Muscle layer of colon (tissue), 2 donors: ENCODE measurements at regions not wholly inside any gene's neighbourhood (a gene's known extent, or its start where the extent isn't known, plus 50 kb on each side); places are given as distances from the start of the nearest gene placed in this dataset.
"Not testable (repeated sequence)": the region's sequence is repeated elsewhere in the genome, so short reads cannot be mapped to it uniquely, and the experiment has no call there.

Experiments
- H3K27ac ChIP-seq: one replicate; pipeline ENCODE4 v1.7.0; 2013; ENCODE audit warnings: low read depth, mild to moderate bottlenecking, low read length, moderate library complexity
- H3K27me3 ChIP-seq, 2 donors: one replicate each; pipeline ENCODE4 v1.7.0; 2013; ENCODE audit warnings: low read length in 2 of 2, mild to moderate bottlenecking in 2 of 2; ENCODE audit not compliant: insufficient read depth in 2 of 2, control insufficient read depth in 1 of 2
- H3K36me3 ChIP-seq: one replicate; pipeline ENCODE4 v1.7.0; 2013; ENCODE audit warnings: mild to moderate bottlenecking, low read length; ENCODE audit not compliant: insufficient read depth
- H3K4me1 ChIP-seq: one replicate; pipeline ENCODE4 v1.7.0; 2013; ENCODE audit warnings: mild to moderate bottlenecking, low read length; ENCODE audit not compliant: insufficient read depth
- H3K4me3 ChIP-seq, 2 donors: one replicate each; pipeline ENCODE4 v1.7.0; 2013; ENCODE audit warnings: low read length in 2 of 2, low read depth in 1 of 2, mild to moderate bottlenecking in 1 of 2, moderate library complexity in 1 of 2
- H3K9ac ChIP-seq: one replicate; pipeline ENCODE4 v1.7.0; 2013; ENCODE audit warnings: low read length
- H3K9me3 ChIP-seq: one replicate; pipeline ENCODE4 v1.7.0; 2013; ENCODE audit warnings: mild to moderate bottlenecking, low read length
- donor health status: abdominal sarcoma.
- donor health status: Adenocarcinoma of cecum.

GRCh38 chr22:23446194-23446593 lies 133.9 kb downstream of the IGLL1 start:
- H3K9me3 ChIP-seq, H3K27ac ChIP-seq, H3K4me1 ChIP-seq, H3K27me3 ChIP-seq, H3K9ac ChIP-seq, H3K4me3 ChIP-seq, H3K36me3 ChIP-seq: not testable (repeated sequence)

- not testable (repeated sequence) for H3K4me3 ChIP-seq, H3K27me3 ChIP-seq, H3K4me1 ChIP-seq, H3K9ac ChIP-seq, H3K27ac ChIP-seq, H3K9me3 ChIP-seq, H3K36me3 ChIP-seq
These were observed 136.2 kb downstream of the IGLL1 start for GRCh38 chr22:23443905-23444304.

- not testable (repeated sequence) for H3K4me3 ChIP-seq, H3K36me3 ChIP-seq, H3K4me1 ChIP-seq, H3K27me3 ChIP-seq, H3K9me3 ChIP-seq, H3K9ac ChIP-seq, H3K27ac ChIP-seq
These were observed 140.5 kb downstream of the IGLL1 start for GRCh38 chr22:23439581-23439980.

- Histone ChIP-seq H3K27me3 (no peaks in the 10 kb centered on the region), H3K9me3 (no peaks in the 10 kb centered on the region), H3K4me3 (no peak overlapping the region), H3K27ac (no peak overlapping the region), H3K4me1 (no peaks in the 10 kb centered on the region), H3K9ac (no peak overlapping the region), H3K36me3 (no peaks in the 10 kb centered on the region)
These were observed 141.9 kb downstream of the IGLL1 start for GRCh38 chr22:23438216-23438615.

- H3K4me1 ChIP-seq = peaks cover 4% of the 10 kb centered on the region
- no peaks in the 10 kb centered on the region for H3K9me3 ChIP-seq
- H3K9ac ChIP-seq = no peak overlapping the region
- no peak overlapping the region for H3K27ac ChIP-seq
- no peaks in the 10 kb centered on the region for H3K27me3 ChIP-seq
- H3K36me3 ChIP-seq = no peaks in the 10 kb centered on the region
- H3K4me3 ChIP-seq = no peak overlapping the region
These were observed 142.3 kb downstream of the IGLL1 start for GRCh38 chr22:23437779-23438178.

GRCh38 chr22:23437107-23437395 lies 143.0 kb downstream of the IGLL1 start:
- not testable (repeated sequence) for H3K4me1 ChIP-seq, H3K27me3 ChIP-seq, H3K4me3 ChIP-seq, H3K27ac ChIP-seq, H3K36me3 ChIP-seq, H3K9me3 ChIP-seq, H3K9ac ChIP-seq

- not testable (repeated sequence) for H3K36me3 ChIP-seq, H3K27me3 ChIP-seq, H3K4me1 ChIP-seq, H3K4me3 ChIP-seq, H3K9ac ChIP-seq, H3K9me3 ChIP-seq, H3K27ac ChIP-seq
These were observed 143.6 kb downstream of the IGLL1 start for GRCh38 chr22:23436354-23437106.

- not testable (repeated sequence) for H3K4me1 ChIP-seq, H3K27ac ChIP-seq, H3K36me3 ChIP-seq, H3K27me3 ChIP-seq, H3K4me3 ChIP-seq, H3K9me3 ChIP-seq, H3K9ac ChIP-seq
These were observed 144.9 kb downstream of the IGLL1 start for GRCh38 chr22:23435186-23435585.

GRCh38 chr22:23434198-23434830 lies 145.8 kb downstream of the IGLL1 start:
- not testable (repeated sequence) for H3K4me1 ChIP-seq, H3K27me3 ChIP-seq, H3K9ac ChIP-seq, H3K27ac ChIP-seq, H3K9me3 ChIP-seq, H3K4me3 ChIP-seq, H3K36me3 ChIP-seq

GRCh38 chr22:23433127-23434005 lies 146.7 kb downstream of the IGLL1 start:
- H3K4me3 ChIP-seq = peak overlapping the region in 1 of 2 donors; percentile 18
- not testable (repeated sequence) for H3K36me3 ChIP-seq, H3K4me1 ChIP-seq, H3K9ac ChIP-seq, H3K27ac ChIP-seq, H3K27me3 ChIP-seq, H3K9me3 ChIP-seq

GRCh38 chr22:23432719-23433118 lies 147.4 kb downstream of the IGLL1 start:
- H3K27me3 ChIP-seq, H3K9me3 ChIP-seq, H3K27ac ChIP-seq, H3K4me1 ChIP-seq, H3K36me3 ChIP-seq, H3K9ac ChIP-seq: not testable (repeated sequence)
- peak overlapping the region in 1 of 2 donors; percentile 18 for H3K4me3 ChIP-seq
